Panc1 (cell line): ENCODE measurements at regions not wholly inside any gene's neighbourhood (a gene's known extent, or its start where the extent isn't known, plus 50 kb on each side); places are given as distances from the start of the nearest gene placed in this dataset.

ENCODE experiments used
- ATAC-seq: fragments of 200-7000 bp; cut with Tn5 transposase; 2 replicates; pipeline ENCODE4 v1.9.1; 2020; ENCODE audit warnings: mild to moderate bottlenecking, moderate library complexity
- BruUV-seq: library from RNA; stranded (reverse); fragments of 400-500 nt; replicated peaks from 2 replicates; lab custom pipeline; 2021; lab: Mats Ljungman, UMichigan
- CTCF ChIA-PET: fragments of 300-600 bp; sonication (Branson Sonifier 250); formaldehyde crosslinking; loops from one replicate; lab custom pipeline; 2022; ENCODE audit warnings: antibody characterized with exemption; lab: Charles Lee
- POLR2A ChIA-PET: fragments of 300-600 bp; sonication (Branson Sonifier 250); formaldehyde crosslinking; loops from one replicate; lab custom pipeline; 2022; ENCODE audit warnings: antibody characterized with exemption; lab: Charles Lee
- DNase-seq: peaks from one replicate; pipeline ENCODE4 v3.0.0-alpha.2; 2010; ENCODE audit warnings: low read depth, low spot score
- H3K27ac ChIP-seq: 2 replicates; pipeline ENCODE4 v1.5.1; 2011; ENCODE audit warnings: mild to moderate bottlenecking, low read length, inconsistent platforms
- H3K27me3 ChIP-seq: fragments of 200-500 bp; sonication (Bioruptor generic); 2 replicates; pipeline ENCODE4 v1.6.0; 2014; ENCODE audit warnings: low read length, inconsistent platforms; ENCODE audit not compliant: control insufficient read depth, insufficient read depth
- H3K36me3 ChIP-seq: fragments of 200-500 bp; sonication (Bioruptor generic); 2 replicates; pipeline ENCODE4 v1.5.1; 2014; ENCODE audit warnings: inconsistent platforms, mild to moderate bottlenecking, low read length, moderate library complexity; ENCODE audit not compliant: control insufficient read depth, insufficient read depth
- H3K4me1 ChIP-seq: 2 replicates; pipeline ENCODE4 v1.5.1; 2011; ENCODE audit warnings: inconsistent platforms, mild to moderate bottlenecking, low read length, moderate library complexity; ENCODE audit not compliant: control insufficient read depth, insufficient read depth
- H3K4me3 ChIP-seq, 2 experiments: 2 replicates each; pipeline ENCODE4 v1.5.1; 2011 to 2012; ENCODE audit warnings: low read depth in 2 of 2, low read length in 2 of 2, mild to moderate bottlenecking in 2 of 2, inconsistent platforms in 1 of 2, moderate library complexity in 1 of 2
- H3K9me3 ChIP-seq: fragments of 200-500 bp; sonication (Bioruptor generic); 2 replicates; pipeline ENCODE4 v1.5.1; 2014; ENCODE audit warnings: low read depth, mild to moderate bottlenecking, inconsistent platforms, low read length, moderate library complexity; ENCODE audit not compliant: control insufficient read depth, insufficient read depth
- POLR2AphosphoS5 ChIP-seq: IDR thresholded peaks from 2 replicates; pipeline ENCODE4 v1.6.1; 2012; ENCODE audit warnings: mild to moderate bottlenecking, low read depth, low read length, moderate library complexity
- SIN3A ChIP-seq: IDR thresholded peaks from 2 replicates; pipeline ENCODE4 v1.6.1; 2012; ENCODE audit warnings: low read depth, mild to moderate bottlenecking, low read length, moderate library complexity, borderline replicate concordance; ENCODE audit not compliant: insufficient read depth
- TCF7L2 ChIP-seq: IDR thresholded peaks from 2 replicates; pipeline ENCODE4 v1.6.1; 2011; ENCODE audit warnings: mild to moderate bottlenecking, low read depth, low read length, inconsistent platforms
- in situ Hi-C: cut with HindIII; loops from 2 replicates; pipeline ENCODE4 v1.10.0; 2016; ENCODE audit warnings: low sequenced_read_pairs, low pct_unique_long_range_greater_than_20kb
- intact Hi-C: fragments of 100-400 bp; cut with micrococcal nuclease; formaldehyde crosslinking; loops from one replicate; pipeline ENCODE4 v1.10.0; 2022; ENCODE audit not compliant: unreplicated experiment
- TF ChIP-seq, protein P1 (sequence below): fragments of 450-650 bp; IDR thresholded peaks from 2 replicates; pipeline ENCODE4 v1.5.1; 2017; ENCODE audit warnings: mild to moderate bottlenecking
- TF ChIP-seq, protein P2 (sequence below), 2 experiments: IDR thresholded peaks; 2 replicates each; pipeline ENCODE4 v1.6.1; 2011 to 2012; ENCODE audit warnings: low read depth in 2 of 2, control low read depth in 1 of 2, low read length in 1 of 2, mild to moderate bottlenecking in 1 of 2, moderate library complexity in 1 of 2; ENCODE audit not compliant: insufficient read depth in 1 of 2

DNA sequence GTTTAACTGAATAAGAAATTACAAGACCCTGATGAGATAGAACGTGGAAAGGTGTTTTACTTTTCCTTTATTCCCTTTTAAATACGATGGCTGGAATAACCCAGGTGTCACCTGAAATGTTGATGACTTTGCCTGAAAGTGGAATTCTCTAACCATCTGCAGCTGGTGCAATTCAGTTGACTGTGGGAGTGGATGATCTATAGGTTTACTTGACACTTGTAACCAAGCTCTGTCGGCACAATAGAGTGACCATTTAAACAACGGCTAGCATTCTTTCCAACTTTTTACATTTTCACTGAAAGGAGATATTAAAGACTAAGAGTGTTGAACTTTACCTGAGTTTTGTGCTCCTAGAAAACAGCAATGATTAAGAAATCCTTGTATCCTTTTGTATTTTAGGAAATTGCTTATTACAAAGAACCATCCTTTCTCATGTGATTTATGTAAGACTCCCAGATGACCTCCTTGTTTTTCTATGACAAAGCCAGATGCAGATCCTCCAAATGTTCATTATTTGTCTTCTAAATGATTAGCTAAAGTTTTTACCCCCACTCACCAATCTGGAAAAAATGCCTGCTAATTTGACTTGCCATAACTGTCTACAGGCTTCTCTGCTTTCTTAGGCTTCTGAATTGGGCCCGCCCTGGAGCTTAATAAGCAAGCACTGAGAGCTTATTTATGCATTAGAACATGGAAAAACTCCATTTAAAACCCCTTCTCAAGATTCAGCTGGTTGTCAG is 129.5 kb upstream of the LRRC7 start:
- intact Hi-C loops (no loop called here), in situ Hi-C loops (no loop called here)

DNA sequence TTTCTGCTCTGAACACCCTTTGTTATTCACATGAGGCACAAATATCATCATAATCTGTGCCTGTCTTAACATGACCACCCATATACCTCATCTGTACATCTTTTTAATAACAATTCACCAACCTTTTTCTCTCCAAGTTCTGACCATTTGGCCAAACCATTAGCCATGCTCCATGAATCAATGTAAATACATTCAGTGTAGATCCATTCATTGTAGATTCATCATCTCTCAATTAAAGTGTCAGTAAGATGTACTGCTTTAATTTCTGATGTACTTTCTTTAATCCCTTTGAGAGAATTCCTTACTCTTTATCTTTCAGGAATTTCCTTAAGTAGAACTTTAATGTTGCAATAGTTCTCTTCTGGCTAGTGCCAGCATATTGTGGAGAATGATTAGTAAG is 126.2 kb upstream of the LRRC7 start:
- BruUV-seq, result no TSS peak
- TF ChIP-seq, protein P1, sequence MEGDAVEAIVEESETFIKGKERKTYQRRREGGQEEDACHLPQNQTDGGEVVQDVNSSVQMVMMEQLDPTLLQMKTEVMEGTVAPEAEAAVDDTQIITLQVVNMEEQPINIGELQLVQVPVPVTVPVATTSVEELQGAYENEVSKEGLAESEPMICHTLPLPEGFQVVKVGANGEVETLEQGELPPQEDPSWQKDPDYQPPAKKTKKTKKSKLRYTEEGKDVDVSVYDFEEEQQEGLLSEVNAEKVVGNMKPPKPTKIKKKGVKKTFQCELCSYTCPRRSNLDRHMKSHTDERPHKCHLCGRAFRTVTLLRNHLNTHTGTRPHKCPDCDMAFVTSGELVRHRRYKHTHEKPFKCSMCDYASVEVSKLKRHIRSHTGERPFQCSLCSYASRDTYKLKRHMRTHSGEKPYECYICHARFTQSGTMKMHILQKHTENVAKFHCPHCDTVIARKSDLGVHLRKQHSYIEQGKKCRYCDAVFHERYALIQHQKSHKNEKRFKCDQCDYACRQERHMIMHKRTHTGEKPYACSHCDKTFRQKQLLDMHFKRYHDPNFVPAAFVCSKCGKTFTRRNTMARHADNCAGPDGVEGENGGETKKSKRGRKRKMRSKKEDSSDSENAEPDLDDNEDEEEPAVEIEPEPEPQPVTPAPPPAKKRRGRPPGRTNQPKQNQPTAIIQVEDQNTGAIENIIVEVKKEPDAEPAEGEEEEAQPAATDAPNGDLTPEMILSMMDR, result no peak
- no peak for TF ChIP-seq TCF7L2
- TF ChIP-seq POLR2AphosphoS5, result no peak
- no peak for TF ChIP-seq SIN3A
- TF ChIP-seq, protein P2, sequence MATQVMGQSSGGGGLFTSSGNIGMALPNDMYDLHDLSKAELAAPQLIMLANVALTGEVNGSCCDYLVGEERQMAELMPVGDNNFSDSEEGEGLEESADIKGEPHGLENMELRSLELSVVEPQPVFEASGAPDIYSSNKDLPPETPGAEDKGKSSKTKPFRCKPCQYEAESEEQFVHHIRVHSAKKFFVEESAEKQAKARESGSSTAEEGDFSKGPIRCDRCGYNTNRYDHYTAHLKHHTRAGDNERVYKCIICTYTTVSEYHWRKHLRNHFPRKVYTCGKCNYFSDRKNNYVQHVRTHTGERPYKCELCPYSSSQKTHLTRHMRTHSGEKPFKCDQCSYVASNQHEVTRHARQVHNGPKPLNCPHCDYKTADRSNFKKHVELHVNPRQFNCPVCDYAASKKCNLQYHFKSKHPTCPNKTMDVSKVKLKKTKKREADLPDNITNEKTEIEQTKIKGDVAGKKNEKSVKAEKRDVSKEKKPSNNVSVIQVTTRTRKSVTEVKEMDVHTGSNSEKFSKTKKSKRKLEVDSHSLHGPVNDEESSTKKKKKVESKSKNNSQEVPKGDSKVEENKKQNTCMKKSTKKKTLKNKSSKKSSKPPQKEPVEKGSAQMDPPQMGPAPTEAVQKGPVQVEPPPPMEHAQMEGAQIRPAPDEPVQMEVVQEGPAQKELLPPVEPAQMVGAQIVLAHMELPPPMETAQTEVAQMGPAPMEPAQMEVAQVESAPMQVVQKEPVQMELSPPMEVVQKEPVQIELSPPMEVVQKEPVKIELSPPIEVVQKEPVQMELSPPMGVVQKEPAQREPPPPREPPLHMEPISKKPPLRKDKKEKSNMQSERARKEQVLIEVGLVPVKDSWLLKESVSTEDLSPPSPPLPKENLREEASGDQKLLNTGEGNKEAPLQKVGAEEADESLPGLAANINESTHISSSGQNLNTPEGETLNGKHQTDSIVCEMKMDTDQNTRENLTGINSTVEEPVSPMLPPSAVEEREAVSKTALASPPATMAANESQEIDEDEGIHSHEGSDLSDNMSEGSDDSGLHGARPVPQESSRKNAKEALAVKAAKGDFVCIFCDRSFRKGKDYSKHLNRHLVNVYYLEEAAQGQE (IDR thresholded peaks at IDR 0.05; ENCODE audit: insufficient read depth in 1 of 2, low read depth in 2 of 2, low read length in 1 of 2), result no peak

More for the DNA sequence above, 129.5 kb upstream of the LRRC7 start:
- ChIA-PET CTCF (no interaction called here), POLR2A (no interaction called here)
- Histone ChIP-seq H3K27ac (no peak overlapping the region), H3K27me3 (no peaks in the 10 kb centered on the region), H3K9me3 (no peaks in the 10 kb centered on the region), H3K36me3 (no peaks in the 10 kb centered on the region), H3K4me3 (no peak overlapping the region), H3K4me1 (no peaks in the 10 kb centered on the region)
- ATAC-seq (no peak), DNase-seq (no peak)
- no TSS peak for BruUV-seq
- no peak for TF ChIP-seq TCF7L2
- TF ChIP-seq POLR2AphosphoS5, result no peak
- TF ChIP-seq SIN3A, result no peak
- TF ChIP-seq, protein P2 (IDR thresholded peaks at IDR 0.05; ENCODE audit: insufficient read depth in 1 of 2, low read depth in 2 of 2, low read length in 1 of 2), result no peak
- TF ChIP-seq, protein P1, result no peak

More for the DNA sequence above, 126.2 kb upstream of the LRRC7 start:
- H3K36me3 ChIP-seq, result no peaks in the 10 kb centered on the region
- no peak overlapping the region for H3K4me3 ChIP-seq
- no peaks in the 10 kb centered on the region for H3K4me1 ChIP-seq
- ChIA-PET CTCF (no interaction called here), POLR2A (no interaction called here)
- DNase-seq, result no peak
- in situ Hi-C loops (no loop called here), intact Hi-C loops (no loop called here)
- no peak for ATAC-seq
- no peaks in the 10 kb centered on the region for H3K27me3 ChIP-seq
- no peaks in the 10 kb centered on the region for H3K9me3 ChIP-seq
- no peak overlapping the region for H3K27ac ChIP-seq
